ENCODE measurements at regions not wholly inside any gene's neighbourhood (a gene's known extent, or its start where the extent isn't known, plus 50 kb on each side); places are given as distances from the start of the nearest gene placed in this dataset.

GRCh38 chr5:75985077-75985476 is 98.1 kb upstream of the SV2C start:
- TF ChIP-seq CTCF (IDR thresholded peaks at IDR 0.05): no peak
- no peak for TF ChIP-seq POLR2A (IDR thresholded peaks at IDR 0.05)

Measured in body of pancreas (tissue), 4 donors.